RWPE2 (cell line): ENCODE measurements at regions not wholly inside any gene's neighbourhood (a gene's known extent, or its start where the extent isn't known, plus 50 kb on each side); places are given as distances from the start of the nearest gene placed in this dataset.
"Not testable (repeated sequence)": the region's sequence is repeated elsewhere in the genome, so short reads cannot be mapped to it uniquely, and the experiment has no call there.

Experiments used
- ATAC-seq: fragments of 200-7000 bp; cut with Tn5 transposase; 3 replicates; pipeline ENCODE4 v1.9.1; 2021; ENCODE audit warnings: low read depth
- DNase-seq: peaks from one replicate; pipeline ENCODE4 v3.0.0-alpha.2; 2020; ENCODE audit warnings: low spot score
- H3K27ac ChIP-seq: fragments of 450-650 bp; 2 replicates; pipeline ENCODE4 v1.5.1; 2017; ENCODE audit warnings: mild to moderate bottlenecking; ENCODE audit not compliant: poor library complexity, severe bottlenecking
- H3K27me3 ChIP-seq: fragments of 250-450 bp; sonication (Bioruptor Pico); 2 replicates; pipeline ENCODE4 v1.5.1; 2021; ENCODE audit warnings: mild to moderate bottlenecking, moderate library complexity; ENCODE audit not compliant: insufficient read depth, poor library complexity, severe bottlenecking
- H3K36me3 ChIP-seq: fragments of 250-450 bp; sonication (Bioruptor Pico); 2 replicates; pipeline ENCODE4 v1.5.1; 2020; ENCODE audit warnings: low read depth, mild to moderate bottlenecking, moderate library complexity
- H3K4me1 ChIP-seq: fragments of 250-450 bp; sonication (Bioruptor Pico); 2 replicates; pipeline ENCODE4 v1.5.1; 2021; ENCODE audit warnings: mild to moderate bottlenecking, moderate library complexity; ENCODE audit not compliant: insufficient read depth, poor library complexity, severe bottlenecking
- H3K4me3 ChIP-seq: fragments of 250-450 bp; sonication (Bioruptor Pico); 2 replicates; pipeline ENCODE4 v1.5.1; 2021; ENCODE audit warnings: mild to moderate bottlenecking, moderate library complexity; ENCODE audit not compliant: severe bottlenecking
- H3K9me3 ChIP-seq: fragments of 250-450 bp; sonication (Bioruptor Pico); 2 replicates; pipeline ENCODE4 v1.5.1; 2021; ENCODE audit warnings: mild to moderate bottlenecking, moderate library complexity; ENCODE audit not compliant: severe bottlenecking
- TF ChIP-seq, protein P1 (sequence below): fragments of 450-650 bp; IDR thresholded peaks from one replicate; pipeline ENCODE4 v1.5.1; 2017; ENCODE audit warnings: mild to moderate bottlenecking, moderate library complexity; ENCODE audit not compliant: poor library complexity, severe bottlenecking

DNA sequence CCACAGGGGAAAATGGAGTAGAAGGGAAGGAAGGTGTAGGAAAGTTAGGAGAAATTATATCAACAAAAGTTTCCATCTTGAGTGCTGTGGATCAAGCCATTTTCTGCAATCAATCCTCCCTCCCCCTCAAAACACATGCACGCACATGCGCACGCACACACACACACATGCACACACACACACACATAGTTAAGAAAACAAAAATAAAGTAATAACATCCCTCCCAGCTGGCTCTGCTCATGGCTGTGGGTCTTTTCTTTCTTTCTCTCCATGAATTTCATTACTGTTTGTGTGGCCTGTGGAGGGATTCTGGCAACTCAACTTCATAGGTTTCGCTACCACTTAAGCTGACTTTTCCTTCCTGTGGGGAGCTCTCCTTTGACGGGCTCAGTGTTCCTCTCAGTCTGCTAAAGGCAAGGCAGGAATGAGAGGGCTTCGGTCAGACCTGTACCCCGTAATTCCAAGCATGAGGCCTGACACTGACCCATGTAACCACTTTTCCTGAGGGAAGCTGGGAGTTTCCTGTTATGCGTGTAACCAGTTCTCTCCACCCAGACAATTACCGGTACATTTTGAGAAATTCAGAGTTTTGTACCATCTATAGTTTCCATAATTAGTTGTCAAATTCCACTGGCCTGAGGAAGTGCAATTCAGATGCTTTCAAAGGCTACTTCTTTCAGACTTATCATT is 79.8 kb downstream of the ZNF92 start:
- TF ChIP-seq, protein P1, sequence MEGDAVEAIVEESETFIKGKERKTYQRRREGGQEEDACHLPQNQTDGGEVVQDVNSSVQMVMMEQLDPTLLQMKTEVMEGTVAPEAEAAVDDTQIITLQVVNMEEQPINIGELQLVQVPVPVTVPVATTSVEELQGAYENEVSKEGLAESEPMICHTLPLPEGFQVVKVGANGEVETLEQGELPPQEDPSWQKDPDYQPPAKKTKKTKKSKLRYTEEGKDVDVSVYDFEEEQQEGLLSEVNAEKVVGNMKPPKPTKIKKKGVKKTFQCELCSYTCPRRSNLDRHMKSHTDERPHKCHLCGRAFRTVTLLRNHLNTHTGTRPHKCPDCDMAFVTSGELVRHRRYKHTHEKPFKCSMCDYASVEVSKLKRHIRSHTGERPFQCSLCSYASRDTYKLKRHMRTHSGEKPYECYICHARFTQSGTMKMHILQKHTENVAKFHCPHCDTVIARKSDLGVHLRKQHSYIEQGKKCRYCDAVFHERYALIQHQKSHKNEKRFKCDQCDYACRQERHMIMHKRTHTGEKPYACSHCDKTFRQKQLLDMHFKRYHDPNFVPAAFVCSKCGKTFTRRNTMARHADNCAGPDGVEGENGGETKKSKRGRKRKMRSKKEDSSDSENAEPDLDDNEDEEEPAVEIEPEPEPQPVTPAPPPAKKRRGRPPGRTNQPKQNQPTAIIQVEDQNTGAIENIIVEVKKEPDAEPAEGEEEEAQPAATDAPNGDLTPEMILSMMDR: no peak
- Histone ChIP-seq H3K4me1 (peaks cover 10% of the 10 kb centered on the region), H3K9me3 (no peaks in the 10 kb centered on the region), H3K27ac (no peak overlapping the region), H3K4me3 (no peak overlapping the region), H3K27me3 (no peaks in the 10 kb centered on the region), H3K36me3 (no peaks in the 10 kb centered on the region)
- no peak for DNase-seq
- no peak for ATAC-seq

DNA sequence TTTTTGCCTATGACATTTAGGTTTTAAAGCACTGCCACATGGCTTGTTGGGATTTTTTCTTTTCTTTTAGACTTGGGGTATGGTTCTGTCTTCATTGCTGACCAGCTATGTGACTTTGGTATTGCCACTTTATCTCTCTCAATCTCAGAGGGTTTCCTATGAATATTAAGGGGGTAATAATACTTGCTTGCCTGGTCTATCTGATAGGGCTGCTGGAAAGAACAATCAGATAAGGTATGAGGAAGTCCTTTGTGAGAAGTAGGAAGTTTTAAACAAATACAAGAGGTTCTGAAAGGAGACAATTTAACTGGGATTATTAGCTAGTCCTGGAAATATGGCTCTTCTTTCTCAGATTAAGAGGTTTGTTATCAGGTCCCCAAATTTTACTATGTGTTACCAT is 80.8 kb downstream of the ZNF92 start:
- no peak overlapping the region for H3K27ac ChIP-seq
- TF ChIP-seq, protein P1: no peak
- peaks cover 3% of the 10 kb centered on the region for H3K4me1 ChIP-seq
- no peaks in the 10 kb centered on the region for H3K27me3 ChIP-seq
- no peak for ATAC-seq
- no peaks in the 10 kb centered on the region for H3K9me3 ChIP-seq
- no peak overlapping the region for H3K4me3 ChIP-seq
- DNase-seq: no peak
- no peaks in the 10 kb centered on the region for H3K36me3 ChIP-seq

DNA sequence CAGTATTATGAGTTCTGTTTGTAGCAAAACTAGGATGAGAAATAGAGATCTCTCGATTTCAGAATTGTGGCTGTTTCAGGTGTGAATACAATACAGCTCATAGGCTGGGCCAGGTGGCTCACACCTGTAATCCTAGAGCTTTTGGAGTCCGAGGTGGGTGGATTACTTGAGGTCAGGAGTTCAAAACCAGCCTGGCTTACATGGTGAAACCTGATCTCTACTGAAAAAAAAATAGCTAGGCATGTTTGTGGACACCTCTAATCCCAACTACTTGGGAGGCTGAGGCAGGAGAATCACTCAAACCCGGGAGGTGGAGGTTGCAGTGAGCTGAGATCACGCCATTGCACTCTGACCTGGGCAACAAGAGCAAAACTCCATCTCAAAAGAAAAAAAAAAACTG is 81.4 kb downstream of the ZNF92 start:
- not testable (repeated sequence) for H3K36me3 ChIP-seq, H3K9me3 ChIP-seq, H3K4me3 ChIP-seq, H3K4me1 ChIP-seq, H3K27ac ChIP-seq, DNase-seq, ATAC-seq, H3K27me3 ChIP-seq

DNA sequence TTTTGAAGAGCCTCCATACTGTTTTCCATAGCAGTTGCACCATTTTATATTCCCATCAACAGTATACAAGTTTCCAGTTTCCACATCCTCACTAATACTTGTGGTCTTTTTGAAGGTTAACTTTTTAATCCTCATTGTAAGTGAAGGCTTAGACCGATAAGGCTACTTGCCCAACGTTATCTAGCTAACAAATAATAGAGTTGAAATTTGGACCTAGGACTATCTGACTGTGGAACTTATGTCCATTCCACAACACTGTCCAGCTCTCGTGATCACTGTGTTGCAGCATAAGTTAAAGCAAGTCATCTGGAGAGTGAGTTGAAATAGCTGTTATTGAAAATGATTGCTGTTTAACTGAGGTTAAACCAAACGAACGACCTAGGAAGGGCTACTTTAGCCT is 84.0 kb downstream of the ZNF92 start:
- ATAC-seq (no peak), DNase-seq (no peak)
- TF ChIP-seq, protein P1: no peak
- H3K4me3 ChIP-seq: no peak overlapping the region
- no peaks in the 10 kb centered on the region for H3K4me1 ChIP-seq
- H3K27me3 ChIP-seq: no peaks in the 10 kb centered on the region
- H3K9me3 ChIP-seq: no peaks in the 10 kb centered on the region
- H3K27ac ChIP-seq: no peak overlapping the region
- no peaks in the 10 kb centered on the region for H3K36me3 ChIP-seq

DNA sequence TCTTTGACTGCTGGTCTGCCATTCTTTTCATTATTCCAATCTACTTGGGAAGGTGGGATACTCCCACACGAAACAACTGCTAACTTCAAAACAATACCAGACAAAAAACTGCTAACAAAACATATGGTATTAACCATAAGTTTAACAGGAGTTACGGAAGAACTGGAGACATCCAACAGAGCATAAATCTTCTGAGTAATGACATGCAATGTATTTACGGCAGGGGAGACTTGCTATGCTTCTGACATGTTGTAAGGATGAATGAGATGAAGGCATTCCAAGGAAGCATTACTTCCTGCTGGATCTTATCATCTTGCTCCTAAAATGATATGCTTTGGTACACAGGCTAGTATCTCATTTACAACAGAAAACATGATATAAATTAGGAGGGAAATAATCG is 85.8 kb downstream of the ZNF92 start:
- Histone ChIP-seq H3K27ac (no peak overlapping the region), H3K4me3 (no peak overlapping the region), H3K4me1 (no peaks in the 10 kb centered on the region), H3K27me3 (no peaks in the 10 kb centered on the region), H3K36me3 (no peaks in the 10 kb centered on the region), H3K9me3 (no peaks in the 10 kb centered on the region)
- TF ChIP-seq, protein P1: no peak
- DNase-seq (no peak), ATAC-seq (no peak)
